Left colon (tissue), 2 donors: ENCODE measurements at regions not wholly inside any gene's neighbourhood (a gene's known extent, or its start where the extent isn't known, plus 50 kb on each side); places are given as distances from the start of the nearest gene placed in this dataset.
A peak's percentile ranks its signal among the peaks of the same experiment; 100 is the strongest.

Experiments used
- ATAC-seq: fragments of 200-7000 bp; cut with Tn5 transposase; one replicate; pipeline ENCODE4 v1.9.1; 2020; ENCODE audit warnings: mild to moderate bottlenecking, moderate library complexity
- DNase-seq, 2 donors: peaks; one replicate each; pipeline ENCODE4 v3.0.0-alpha.2; 2020
- intact Hi-C, 2 donors: fragments of 100-400 bp; cut with DNase I in 1 of 2; cut with micrococcal nuclease in 1 of 2; formaldehyde crosslinking; loops; one replicate each; pipeline versions ENCODE4 v1.11.2 to v1.14.0; 2022; cut with DNase I, micrococcal nuclease
- donor health status: DM: no; HTN: no; CAD: no.
- donor health status: DM: yes; HTN: yes; CAD: no.

- ATAC-seq (no peak), DNase-seq (no peak)
- intact Hi-C loops, result no loop called here
Measured at GRCh38 chr16:8237452-8237851, 352.9 kb downstream of the TMEM114 start.

GRCh38 chr16:8236816-8237215 lies 353.5 kb downstream of the TMEM114 start:
- intact Hi-C loops, result no loop called here
- DNase-seq (no peak), ATAC-seq (no peak)

- ATAC-seq (no peak), DNase-seq (no peak)
- intact Hi-C loops, result no loop called here
Measured at GRCh38 chr16:8230497-8230896, 359.8 kb downstream of the TMEM114 start.

DNA sequence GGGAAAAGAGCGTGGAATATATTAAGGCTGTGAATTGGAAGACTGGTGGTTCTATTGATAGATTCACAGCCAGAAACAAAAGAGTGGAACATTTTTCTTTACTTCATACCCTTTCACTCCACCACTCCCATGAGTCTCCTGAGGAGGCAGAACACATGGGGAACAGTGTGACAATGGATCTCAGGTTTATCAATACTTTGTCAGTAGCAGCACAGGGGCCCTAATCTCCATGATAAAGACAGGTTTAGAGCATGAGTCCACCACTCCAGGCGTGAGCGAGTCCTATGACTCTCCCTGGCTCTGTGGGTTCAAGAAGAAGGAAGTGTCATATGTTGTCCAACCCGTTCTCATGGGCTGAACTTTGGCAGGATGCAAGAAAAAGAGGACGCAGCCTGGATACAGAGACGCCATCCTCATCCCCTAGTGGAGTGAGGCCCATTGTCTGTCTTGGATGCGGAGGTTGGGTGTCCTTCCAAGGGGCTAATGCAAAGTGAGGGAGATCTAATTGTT lies 361.2 kb downstream of the TMEM114 start:
- ATAC-seq, result no peak
- intact Hi-C loops, result no loop called here
- no peak for DNase-seq

DNA sequence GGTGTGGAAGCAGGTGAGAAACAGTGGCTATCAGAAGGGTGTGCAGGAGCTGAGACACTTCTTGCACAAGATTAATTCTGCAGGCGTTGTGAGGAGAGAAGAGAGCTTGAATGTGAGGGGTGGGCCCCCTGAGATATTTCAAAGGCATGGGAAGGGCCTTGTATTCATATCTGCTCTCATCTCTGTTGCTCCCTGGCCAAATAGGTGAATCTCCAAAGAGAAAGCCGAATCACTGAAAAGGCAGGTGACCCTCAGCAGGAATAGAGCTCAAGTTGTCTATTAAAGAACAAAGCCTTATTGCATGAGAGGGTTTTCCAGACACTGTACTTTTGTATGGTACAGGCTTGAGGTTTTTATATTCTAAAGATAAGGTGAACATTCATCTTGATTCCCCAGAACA lies 373.1 kb downstream of the TMEM114 start:
- DNase-seq (no peak), ATAC-seq (no peak)
- intact Hi-C loops, result no loop called here

- DNase-seq (no peak), ATAC-seq (no peak)
- intact Hi-C loops, result loop anchor here in 1 of 2 donors (5.0 kb wide), 1 partner anchor 53 kb away; no protein-coding TSS in a partner anchor
Measured at GRCh38 chr16:8204769-8205168, 385.5 kb downstream of the TMEM114 start.

DNA sequence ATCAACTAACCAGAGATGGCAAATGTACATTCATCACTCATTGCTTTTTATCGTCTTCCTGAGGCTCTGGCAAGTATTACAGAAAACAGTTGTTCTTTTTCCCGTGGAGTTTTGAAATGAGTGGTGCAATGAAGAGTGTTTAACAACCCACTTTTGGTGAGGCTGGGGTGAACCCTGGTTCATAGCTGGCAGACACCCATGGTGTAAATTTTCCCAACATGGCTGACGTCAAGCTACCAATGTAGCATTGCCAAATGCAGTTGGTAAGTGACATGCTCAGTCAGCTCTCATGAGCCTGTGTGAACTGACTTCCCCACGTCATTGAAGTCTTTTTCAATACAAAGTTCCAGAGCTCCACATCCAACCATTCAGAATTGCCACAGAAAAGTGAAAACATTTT lies 386.2 kb downstream of the TMEM114 start:
- no peak for ATAC-seq
- intact Hi-C loops, result no loop called here
- no peak for DNase-seq

- no peak for ATAC-seq
- intact Hi-C loops, result no loop called here
- DNase-seq, result no peak
Measured at GRCh38 chr16:8203101-8203500, 387.2 kb downstream of the TMEM114 start.

- no peak for ATAC-seq
- intact Hi-C loops, result no loop called here
- no peak for DNase-seq
Measured at GRCh38 chr16:8200839-8201238, 389.5 kb downstream of the TMEM114 start.

DNA sequence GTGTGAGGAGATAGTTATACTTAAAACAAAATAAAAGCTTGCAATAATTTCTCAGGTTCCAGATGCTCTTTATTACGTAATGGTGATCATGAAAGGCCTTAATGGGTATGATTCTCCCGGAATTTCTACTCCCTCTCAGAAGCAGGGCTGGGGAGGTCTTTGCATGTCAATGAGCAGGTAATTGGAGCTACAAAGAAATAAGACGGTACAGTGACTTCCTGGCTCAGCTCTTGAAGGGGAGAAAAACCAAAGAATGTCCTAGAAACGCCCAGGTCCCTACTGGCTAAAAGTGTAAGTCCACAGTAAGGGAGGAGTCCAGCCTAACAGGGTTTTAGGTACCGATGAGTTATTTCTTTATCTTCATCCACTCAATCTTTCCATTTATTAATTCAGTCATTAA lies 390.9 kb downstream of the TMEM114 start:
- ATAC-seq (no peak), DNase-seq (no peak)
- intact Hi-C loops, result no loop called here

- intact Hi-C loops, result no loop called here
- peak; percentile 30 for ATAC-seq
- DNase-seq, result peak in 1 of 2 donors; percentile 8
Measured at GRCh38 chr16:8194794-8195193, 395.5 kb downstream of the TMEM114 start.

- DNase-seq, result no peak
- intact Hi-C loops, result no loop called here
- ATAC-seq, result peak; percentile 51
Measured at GRCh38 chr16:8188841-8189240, 401.5 kb downstream of the TMEM114 start.

DNA sequence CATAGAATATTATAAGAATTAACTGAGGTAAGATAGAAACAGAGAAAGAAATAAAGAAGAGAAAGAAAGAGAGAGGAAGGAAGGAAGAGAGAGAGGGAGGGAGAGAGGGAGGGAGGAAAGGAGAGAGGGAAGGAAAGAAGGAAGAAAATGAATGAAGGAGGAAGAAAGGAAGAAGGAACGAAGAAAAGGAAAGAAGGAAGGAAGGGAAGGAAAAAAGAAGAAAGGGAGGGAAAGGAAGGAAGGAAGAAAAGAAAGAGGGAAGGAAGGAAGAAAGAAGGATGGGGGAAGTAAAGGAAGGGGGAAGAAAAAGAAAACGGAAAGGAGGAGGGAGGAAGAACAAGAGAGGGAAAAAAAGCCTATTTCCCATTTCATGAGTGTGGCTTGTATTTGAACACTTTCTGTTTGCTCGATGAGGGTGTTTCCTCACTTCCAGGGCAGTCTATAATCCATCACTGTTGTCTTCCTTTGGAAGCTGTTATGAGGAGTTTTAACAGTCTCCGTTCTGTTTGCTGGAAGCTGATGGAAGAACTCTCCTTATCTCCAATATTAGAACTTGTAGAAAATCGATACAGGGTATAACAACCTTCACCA lies 402.4 kb downstream of the TMEM114 start:
- intact Hi-C loops, result no loop called here
- ATAC-seq, result peak; percentile 49
- DNase-seq, result no peak

DNA sequence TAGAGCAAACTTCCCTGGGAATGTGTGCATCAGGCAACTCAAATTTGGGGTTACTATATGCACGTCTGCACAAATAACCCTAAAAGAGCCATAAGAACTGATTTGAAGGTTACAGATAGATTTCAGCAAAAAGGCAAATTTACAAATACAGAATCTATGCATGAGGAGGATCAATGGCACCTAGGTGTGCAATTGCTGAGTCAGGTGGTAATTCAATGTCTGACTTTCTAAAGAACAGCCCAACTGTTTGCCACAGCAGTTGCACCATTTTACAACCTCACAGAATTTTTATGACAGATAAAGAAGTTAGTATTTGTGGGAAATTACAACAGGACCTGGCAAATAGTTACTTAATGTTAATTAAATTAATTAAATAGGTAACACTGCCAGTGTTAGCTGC lies 405.5 kb downstream of the TMEM114 start:
- intact Hi-C loops, result no loop called here
- ATAC-seq (no peak), DNase-seq (no peak)

- ATAC-seq (no peak), DNase-seq (no peak)
- intact Hi-C loops, result no loop called here
Measured at GRCh38 chr16:8183176-8184099, 406.9 kb downstream of the TMEM114 start.

DNA sequence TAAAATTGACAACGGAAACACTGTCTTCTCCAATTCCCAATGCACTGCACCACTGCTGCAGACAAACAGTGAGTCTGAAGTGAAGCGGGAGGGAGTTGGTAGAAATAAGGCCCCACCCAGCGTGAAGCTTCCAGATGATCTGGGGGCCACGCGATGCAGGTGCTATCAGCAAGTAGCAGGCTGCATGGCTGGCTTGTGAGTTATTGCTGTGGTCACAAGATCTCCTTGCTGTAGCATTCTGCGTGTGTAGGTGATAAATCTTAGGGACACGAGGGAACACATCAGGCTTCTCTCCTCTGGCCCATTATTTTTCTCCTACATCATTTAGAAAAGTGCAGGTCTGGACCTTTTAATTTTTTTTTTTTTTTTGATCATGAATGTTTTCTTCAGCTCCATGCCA lies 407.6 kb downstream of the TMEM114 start:
- intact Hi-C loops, result no loop called here
- ATAC-seq, result no peak
- no peak for DNase-seq

- DNase-seq (no peak), ATAC-seq (no peak)
- intact Hi-C loops, result loop anchor here in 1 of 2 donors (10.0 kb wide), 1 partner anchor 1495 kb away; no protein-coding TSS in a partner anchor
Measured at GRCh38 chr16:8179615-8180014, 410.7 kb downstream of the TMEM114 start.

DNA sequence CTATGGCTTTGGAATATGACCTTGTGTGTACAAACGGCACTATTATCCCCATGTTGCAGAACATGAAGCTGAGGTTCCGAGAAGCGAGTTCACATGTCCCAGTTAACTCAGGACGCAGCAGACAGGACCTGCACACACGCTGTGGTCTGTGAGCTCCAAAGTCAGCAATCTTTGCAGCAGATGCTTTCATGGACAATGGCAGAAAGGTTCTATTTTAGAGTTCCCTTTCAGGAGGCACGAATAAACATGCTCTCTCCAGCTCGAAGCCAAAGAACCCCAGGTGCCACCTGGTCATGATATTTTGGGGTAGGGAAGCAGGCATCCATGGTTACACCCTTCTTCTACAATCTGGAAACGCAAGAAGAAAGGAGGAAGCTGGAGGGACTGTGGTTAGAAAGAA lies 412.0 kb downstream of the TMEM114 start:
- ATAC-seq (no peak), DNase-seq (no peak)
- intact Hi-C loops, result loop anchor here in 1 of 2 donors (10.0 kb wide), 1 partner anchor 1493 kb away; no protein-coding TSS in a partner anchor

- ATAC-seq, result no peak
- DNase-seq, result no peak
- intact Hi-C loops, result loop anchor here in 1 of 2 donors (10.0 kb wide), 1 partner anchor 1491 kb away; no protein-coding TSS in a partner anchor
Measured at GRCh38 chr16:8175411-8175810, 414.9 kb downstream of the TMEM114 start.

DNA sequence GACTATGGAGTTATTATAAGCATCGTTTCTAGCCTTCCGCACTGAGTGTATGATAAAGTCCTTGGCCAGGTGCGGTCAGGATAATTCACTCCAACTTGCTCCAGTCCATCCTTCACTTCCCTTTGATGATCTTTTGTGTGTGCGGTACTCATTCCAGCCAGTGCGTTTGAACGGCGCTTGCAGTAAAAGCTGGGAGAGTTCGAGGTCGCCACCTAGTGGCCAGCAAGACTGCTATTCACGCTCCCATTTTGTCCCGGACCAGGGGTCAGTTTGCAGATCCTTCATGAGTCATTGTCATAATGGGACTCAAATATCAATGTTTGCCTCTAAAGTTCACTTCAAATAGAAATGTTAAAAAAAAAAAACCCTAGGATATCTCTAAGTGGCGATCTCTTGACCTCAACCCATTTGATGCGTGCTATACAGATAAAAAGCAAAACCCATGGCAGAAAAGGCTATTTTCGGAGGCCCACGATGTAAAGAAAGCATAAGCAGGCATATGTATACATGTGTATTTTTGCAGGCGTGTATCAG lies 417.1 kb downstream of the TMEM114 start:
- ATAC-seq, result peak; percentile 96
- intact Hi-C loops, result loop anchor here in 1 of 2 donors (5.0 to 10.0 kb wide), 2 partner anchors 1146 to 1488 kb away; no protein-coding TSS in a partner anchor
- DNase-seq, result peak; percentile 58 to 75
